GM12874 (cell line): ENCODE measurements at regions not wholly inside any gene's neighbourhood (a gene's known extent, or its start where the extent isn't known, plus 50 kb on each side); places are given as distances from the start of the nearest gene placed in this dataset.

Experiments
- TF ChIP-seq, protein P1 (sequence below): IDR thresholded peaks from 2 replicates; pipeline ENCODE4 v1.5.1; 2011; ENCODE audit warnings: low read depth, mild to moderate bottlenecking, control low read depth, low read length, moderate library complexity; ENCODE audit not compliant: insufficient read depth

DNA sequence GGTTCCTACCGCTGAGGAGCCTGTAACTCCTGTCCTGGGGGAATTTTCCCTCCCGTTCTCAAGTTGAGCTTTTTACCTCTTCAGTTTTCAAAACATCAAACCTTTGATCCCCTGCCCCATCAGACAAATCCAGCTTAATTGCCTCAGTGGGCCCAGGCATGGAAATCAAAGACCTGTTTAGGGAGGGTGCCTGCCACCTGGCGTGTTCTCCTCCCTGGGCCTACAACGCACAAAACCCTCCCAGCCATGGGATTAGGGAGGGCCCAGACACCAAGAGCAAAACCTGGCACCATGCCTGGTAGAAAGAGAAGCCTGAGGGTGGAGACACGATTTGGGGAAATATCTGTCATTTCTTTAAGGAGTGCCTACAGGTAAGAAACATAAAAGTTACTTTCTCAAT, 672.9 kb downstream of the BCL11B start:
- TF ChIP-seq, protein P1, sequence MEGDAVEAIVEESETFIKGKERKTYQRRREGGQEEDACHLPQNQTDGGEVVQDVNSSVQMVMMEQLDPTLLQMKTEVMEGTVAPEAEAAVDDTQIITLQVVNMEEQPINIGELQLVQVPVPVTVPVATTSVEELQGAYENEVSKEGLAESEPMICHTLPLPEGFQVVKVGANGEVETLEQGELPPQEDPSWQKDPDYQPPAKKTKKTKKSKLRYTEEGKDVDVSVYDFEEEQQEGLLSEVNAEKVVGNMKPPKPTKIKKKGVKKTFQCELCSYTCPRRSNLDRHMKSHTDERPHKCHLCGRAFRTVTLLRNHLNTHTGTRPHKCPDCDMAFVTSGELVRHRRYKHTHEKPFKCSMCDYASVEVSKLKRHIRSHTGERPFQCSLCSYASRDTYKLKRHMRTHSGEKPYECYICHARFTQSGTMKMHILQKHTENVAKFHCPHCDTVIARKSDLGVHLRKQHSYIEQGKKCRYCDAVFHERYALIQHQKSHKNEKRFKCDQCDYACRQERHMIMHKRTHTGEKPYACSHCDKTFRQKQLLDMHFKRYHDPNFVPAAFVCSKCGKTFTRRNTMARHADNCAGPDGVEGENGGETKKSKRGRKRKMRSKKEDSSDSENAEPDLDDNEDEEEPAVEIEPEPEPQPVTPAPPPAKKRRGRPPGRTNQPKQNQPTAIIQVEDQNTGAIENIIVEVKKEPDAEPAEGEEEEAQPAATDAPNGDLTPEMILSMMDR, result no peak

DNA sequence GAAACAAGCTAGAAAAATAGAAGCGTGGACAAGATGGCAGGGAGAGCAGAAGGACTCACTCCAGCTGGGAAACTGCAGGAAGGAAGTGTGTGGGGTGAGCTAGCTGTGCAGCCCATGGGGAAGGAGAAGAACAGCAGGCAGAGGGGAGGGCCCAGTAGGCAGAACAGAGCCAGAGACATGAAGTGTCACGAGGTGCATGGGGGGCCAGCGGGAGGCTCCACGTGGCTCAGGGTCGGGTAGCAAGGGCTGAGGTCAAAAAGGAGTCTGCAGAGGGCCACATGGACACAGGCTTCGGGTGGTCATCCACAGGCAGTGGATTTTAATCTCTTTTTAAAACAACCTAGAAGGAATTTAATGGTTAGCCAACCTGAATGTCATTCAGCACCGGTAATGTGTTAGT, 669.0 kb downstream of the BCL11B start:
- TF ChIP-seq, protein P1, result no peak

DNA sequence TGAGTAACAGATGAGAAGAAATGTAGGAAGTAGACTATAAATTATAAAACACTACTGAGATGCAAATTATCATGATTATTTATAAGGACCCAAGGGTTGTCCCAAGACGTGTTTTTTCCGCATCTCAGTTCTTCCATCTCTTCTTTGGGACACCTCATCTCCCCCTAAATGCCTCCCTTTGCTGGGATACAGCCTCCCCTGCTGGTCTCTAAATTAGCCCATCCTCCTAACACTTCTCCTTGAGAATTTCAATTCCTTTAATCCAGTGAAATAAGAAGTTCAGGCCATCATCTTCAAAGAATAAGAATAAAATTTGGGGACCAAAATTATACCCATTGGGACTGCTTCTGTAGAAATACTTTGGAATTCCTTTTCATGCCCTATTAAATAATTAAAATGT, 667.0 kb downstream of the BCL11B start:
- TF ChIP-seq, protein P1, result no peak

DNA sequence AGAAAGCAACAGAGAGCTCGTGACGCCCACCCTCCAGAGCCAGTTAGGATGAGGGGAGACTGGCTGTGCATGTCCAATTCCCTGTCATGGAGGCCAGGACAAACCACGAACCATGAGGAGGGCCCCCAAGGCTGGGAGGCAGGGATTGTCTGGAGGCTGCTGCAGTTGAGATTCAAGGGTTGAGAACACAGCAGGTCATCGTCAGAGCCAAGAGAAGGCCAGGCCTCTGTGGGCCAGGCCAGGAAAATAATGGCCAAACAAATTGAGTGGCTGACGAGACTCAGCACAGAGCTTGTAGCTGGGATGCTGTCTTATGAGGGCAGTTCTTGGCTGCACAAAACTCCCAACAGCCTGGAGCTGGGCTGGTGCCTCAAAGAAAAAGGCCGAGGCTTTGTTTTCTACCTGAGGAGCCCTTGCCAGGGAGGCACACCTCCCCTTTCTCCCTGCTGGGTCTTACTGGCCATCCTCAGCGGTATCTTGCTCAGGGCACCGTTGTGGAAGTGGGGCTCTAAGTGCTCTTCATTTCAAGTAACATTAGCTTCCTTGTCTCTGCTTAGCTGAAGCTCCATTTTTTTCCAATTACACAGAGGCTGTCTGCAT, 665.9 kb downstream of the BCL11B start:
- TF ChIP-seq, protein P1, result no peak

DNA sequence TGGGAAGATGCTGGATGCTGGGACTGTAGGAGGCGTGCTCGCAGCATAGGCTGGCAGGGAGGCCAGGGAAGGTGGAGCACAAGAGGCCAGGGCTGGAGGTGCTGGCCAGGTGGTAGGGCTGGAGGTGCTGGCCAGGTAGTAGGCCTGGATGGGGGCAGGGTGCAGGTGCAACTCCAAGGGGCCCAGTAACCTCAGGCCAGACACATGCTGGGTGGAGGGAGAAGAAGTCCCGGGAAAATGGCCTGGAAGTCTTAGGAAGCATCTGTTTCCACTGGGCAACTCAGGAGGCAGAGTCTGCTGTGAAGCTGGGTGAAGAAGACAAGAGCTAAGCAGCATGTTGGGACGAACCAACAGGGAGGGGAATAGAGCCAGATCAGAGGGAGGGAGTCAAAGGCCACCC, 665.2 kb downstream of the BCL11B start:
- TF ChIP-seq, protein P1, result no peak

DNA sequence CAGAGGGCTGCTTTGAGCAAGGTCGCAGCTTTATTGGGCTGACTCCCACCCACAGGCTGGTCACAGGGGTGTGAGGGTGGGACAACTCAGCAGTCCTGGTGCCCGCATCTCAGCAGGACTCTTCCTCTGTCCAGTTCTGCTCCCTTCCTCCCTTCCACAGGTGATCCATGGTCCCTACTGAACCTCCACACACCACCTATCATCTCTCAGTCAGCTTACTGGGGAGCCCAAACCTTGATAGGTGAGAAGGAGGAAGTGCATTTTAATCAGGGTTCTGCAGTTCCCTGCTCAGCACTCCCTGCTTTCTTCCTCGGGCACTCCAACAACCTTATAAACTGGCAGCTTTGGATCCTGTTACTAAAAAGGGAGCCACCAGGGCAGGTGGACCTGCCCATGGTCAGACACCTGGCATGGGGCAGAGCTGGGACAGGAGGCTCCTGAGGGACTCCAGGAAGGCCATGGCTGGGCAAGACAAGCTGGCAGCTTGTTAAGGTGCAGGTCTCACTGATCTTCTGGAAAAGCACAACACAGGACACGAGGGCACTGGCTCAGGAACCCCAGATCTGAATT, 664.6 kb downstream of the BCL11B start:
- TF ChIP-seq, protein P1, result no peak

DNA sequence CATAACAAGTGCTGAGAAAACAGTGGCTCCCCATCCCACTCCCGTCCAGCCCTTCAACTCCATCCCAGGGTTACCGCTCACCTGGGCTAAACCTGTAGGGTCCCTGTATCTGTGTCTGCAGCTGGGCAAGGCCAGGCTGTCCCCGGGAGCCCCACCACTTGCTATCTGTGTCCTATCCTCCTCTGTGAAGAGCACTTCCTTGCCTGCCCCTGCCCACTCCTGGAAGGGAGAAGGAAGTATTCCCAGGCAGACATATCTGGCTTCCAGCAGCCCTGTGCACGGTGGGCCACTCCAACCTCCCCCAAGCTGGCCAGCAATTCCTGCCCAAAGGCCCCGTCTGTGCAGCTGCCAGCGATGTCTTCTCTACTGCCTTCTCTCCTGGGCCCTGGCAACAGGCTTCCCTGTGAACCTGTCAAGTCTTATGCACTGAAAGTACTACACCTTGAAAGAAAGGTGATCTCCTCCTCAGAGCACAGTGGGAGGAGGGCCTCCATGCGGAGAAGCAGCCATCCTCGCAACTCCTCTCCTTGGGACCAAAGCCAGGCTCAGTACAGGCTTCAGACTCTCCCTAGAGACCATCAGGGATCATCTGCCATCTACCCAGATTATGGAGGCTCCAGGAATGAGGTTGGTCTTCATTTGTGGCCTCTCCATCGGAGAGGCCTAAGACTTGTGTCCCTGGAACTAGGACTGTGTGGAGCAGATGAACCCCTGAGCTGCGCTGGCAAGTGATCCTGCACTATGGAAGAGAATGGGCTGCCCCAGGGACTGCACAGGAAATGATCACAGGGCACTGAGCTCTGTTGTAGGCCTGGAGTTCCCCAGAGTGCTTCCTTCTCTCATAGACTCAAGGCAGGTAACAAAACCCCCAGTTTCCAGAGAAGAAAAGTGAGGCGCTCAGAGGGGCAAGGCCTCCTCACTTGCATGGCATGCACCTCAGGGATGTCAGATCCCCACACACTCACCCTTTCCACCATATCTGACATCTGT, 663.6 kb downstream of the BCL11B start:
- TF ChIP-seq, protein P1, result no peak
